Fibroblast of lung (primary cell): ENCODE measurements at regions not wholly inside any gene's neighbourhood (a gene's known extent, or its start where the extent isn't known, plus 50 kb on each side); places are given as distances from the start of the nearest gene placed in this dataset.

ENCODE experiments used
- CTCF ChIP-seq, 2 donors: IDR thresholded peaks in 1 of 2; conservative IDR thresholded peaks in 1 of 2; 1 replicate in 1 of 2; 2 replicates in 1 of 2; pipeline ENCODE4 v1.5.1; 2011 to 2012; ENCODE audit warnings: low read length in 2 of 2, control low read depth in 1 of 2, inconsistent platforms in 1 of 2, low read depth in 1 of 2, mild to moderate bottlenecking in 1 of 2
- EZH2 ChIP-seq: IDR thresholded peaks from 2 replicates; pipeline ENCODE4 v1.5.1; 2012; ENCODE audit warnings: low read length, control low read depth, mild to moderate bottlenecking; ENCODE audit errors: missing control alignments

GRCh38 chr1:229118477-229119061 lies 152.3 kb upstream of the RAB4A start:
- TF ChIP-seq CTCF (conservative IDR thresholded peaks at IDR 0.05 in 1 of 2, IDR thresholded peaks at IDR 0.05 in 1 of 2; ENCODE audit: low read depth in 1 of 2, low read length in 2 of 2) (no peak), EZH2 (no peak)
